CD4-positive, alpha-beta memory T cell (primary cell): ENCODE measurements at regions not wholly inside any gene's neighbourhood (a gene's known extent, or its start where the extent isn't known, plus 50 kb on each side); places are given as distances from the start of the nearest gene placed in this dataset.
A peak's percentile ranks its signal among the peaks of the same experiment; 100 is the strongest.

Experiments used
- CTCF ChIA-PET: fragments of 350-600 bp; sonication (Branson Sonifier 250); formaldehyde crosslinking; loops from one replicate; lab custom pipeline; 2021; ENCODE audit warnings: inconsistent platforms; ENCODE audit not compliant: partially characterized antibody; lab: Charles Lee
- POLR2A ChIA-PET: fragments of 350-600 bp; sonication (Branson Sonifier 250); formaldehyde crosslinking; loops from one replicate; lab custom pipeline; 2021; ENCODE audit not compliant: partially characterized antibody; lab: Charles Lee
- DNase-seq, 5 donors: peaks; one replicate each; pipeline versions ENCODE4 v3.0.0 to v3.0.0-alpha.2; 2020 to 2022; ENCODE audit warnings: mixed read lengths in 1 of 5
- H3K27ac ChIP-seq: one replicate; pipeline ENCODE4 v1.7.0; 2013; ENCODE audit warnings: low read depth, low read length
- H3K27me3 ChIP-seq: 2 replicates; pipeline ENCODE4 v1.7.0; 2013; ENCODE audit warnings: mild to moderate bottlenecking, low read length, moderate library complexity; ENCODE audit not compliant: insufficient read depth
- H3K36me3 ChIP-seq: 2 replicates; pipeline ENCODE4 v1.7.0; 2013; ENCODE audit warnings: mild to moderate bottlenecking, low read length, moderate library complexity; ENCODE audit not compliant: insufficient read depth
- H3K4me1 ChIP-seq: 2 replicates; pipeline ENCODE4 v1.7.0; 2013; ENCODE audit warnings: mild to moderate bottlenecking, low read length, moderate library complexity; ENCODE audit not compliant: insufficient read depth
- H3K4me3 ChIP-seq, 2 donors: one replicate each; pipeline ENCODE4 v1.7.0; 2013; ENCODE audit warnings: low read length in 2 of 2, mild to moderate bottlenecking in 1 of 2
- H3K9me3 ChIP-seq, 2 donors: one replicate each; pipeline ENCODE4 v1.7.0; 2013; ENCODE audit warnings: low read length in 2 of 2, control low read depth in 1 of 2; ENCODE audit not compliant: control insufficient read depth in 1 of 2
- H3K27ac Mint-ChIP-seq, 7 donors: one replicate each; pipeline ENCODE4 v1.8.0; 2020 to 2021; ENCODE audit warnings: mixed read lengths in 7 of 7, mild to moderate bottlenecking in 6 of 7, inconsistent platforms in 3 of 7, moderate library complexity in 3 of 7
- H3K27me3 Mint-ChIP-seq, 2 donors: one replicate each; pipeline ENCODE4 v1.8.0; 2020 to 2021; ENCODE audit warnings: mixed read lengths in 2 of 2
- H3K36me3 Mint-ChIP-seq, 2 donors: one replicate each; pipeline ENCODE4 v1.8.0; 2020 to 2021; ENCODE audit warnings: mixed read lengths in 2 of 2, inconsistent platforms in 1 of 2, mild to moderate bottlenecking in 1 of 2
- H3K4me1 Mint-ChIP-seq, 4 donors: one replicate each; pipeline ENCODE4 v1.8.0; 2020 to 2021; ENCODE audit warnings: mixed read lengths in 4 of 4, mild to moderate bottlenecking in 1 of 4
- H3K4me3 Mint-ChIP-seq, 8 donors: one replicate each; pipeline ENCODE4 v1.8.0; 2020 to 2021; ENCODE audit warnings: mixed read lengths in 8 of 8, mild to moderate bottlenecking in 7 of 8, moderate library complexity in 6 of 8, inconsistent platforms in 3 of 8
- H3K9me3 Mint-ChIP-seq, 8 donors: one replicate each; pipeline ENCODE4 v1.8.0; 2020 to 2021; ENCODE audit warnings: mixed read lengths in 8 of 8, mild to moderate bottlenecking in 5 of 8, inconsistent platforms in 3 of 8, moderate library complexity in 1 of 8
- intact Hi-C: fragments of 100-400 bp; cut with micrococcal nuclease; formaldehyde crosslinking; loops from one replicate; pipeline ENCODE4 v1.15.1; 2023

DNA sequence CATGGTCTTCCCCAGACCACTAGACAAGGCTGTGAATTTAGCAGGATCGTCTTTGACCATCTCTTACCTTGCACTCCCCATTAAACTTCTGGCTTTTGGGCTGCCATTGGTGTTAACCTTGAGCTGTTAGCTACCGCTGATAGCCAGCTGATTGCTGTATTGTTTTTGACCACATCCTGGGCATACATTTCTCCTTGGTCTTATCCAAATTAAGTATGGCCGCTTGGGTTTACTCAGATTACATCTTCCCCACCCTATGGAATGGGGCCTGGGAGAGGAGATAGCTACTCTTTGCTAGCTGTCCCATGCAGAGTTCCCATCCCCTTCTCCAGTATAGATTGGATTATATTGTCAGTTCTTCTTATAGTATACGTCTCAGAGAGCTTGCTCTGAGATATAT, 270.4 kb upstream of the ELAC2 start:
- ChIA-PET CTCF (interaction anchor here (1.0 kb wide), 1 partner anchor 12 kb away, joined by 3 read pairs; no protein-coding TSS in a partner anchor), POLR2A (no interaction called here)
- Histone ChIP-seq H3K4me1 (no peaks in the 10 kb centered on the region), H3K9me3 (no peaks in the 10 kb centered on the region), H3K4me3 (no peak overlapping the region), H3K36me3 (no peaks in the 10 kb centered on the region), H3K27me3 (no peaks in the 10 kb centered on the region), H3K27ac (no peak overlapping the region)
- H3K27me3 Mint-ChIP-seq, result peaks cover 0 to 2% of the 10 kb centered on the region in 2 donors
- peaks cover 0 to 2% (median 0%) of the 10 kb centered on the region in 8 donors for H3K9me3 Mint-ChIP-seq
- no peak overlapping the region for H3K4me3 Mint-ChIP-seq
- intact Hi-C loops, result no loop called here
- no peak for DNase-seq
- H3K27ac Mint-ChIP-seq, result no peak overlapping the region
- H3K4me1 Mint-ChIP-seq, result no peaks in the 10 kb centered on the region
- no peaks in the 10 kb centered on the region for H3K36me3 Mint-ChIP-seq

DNA sequence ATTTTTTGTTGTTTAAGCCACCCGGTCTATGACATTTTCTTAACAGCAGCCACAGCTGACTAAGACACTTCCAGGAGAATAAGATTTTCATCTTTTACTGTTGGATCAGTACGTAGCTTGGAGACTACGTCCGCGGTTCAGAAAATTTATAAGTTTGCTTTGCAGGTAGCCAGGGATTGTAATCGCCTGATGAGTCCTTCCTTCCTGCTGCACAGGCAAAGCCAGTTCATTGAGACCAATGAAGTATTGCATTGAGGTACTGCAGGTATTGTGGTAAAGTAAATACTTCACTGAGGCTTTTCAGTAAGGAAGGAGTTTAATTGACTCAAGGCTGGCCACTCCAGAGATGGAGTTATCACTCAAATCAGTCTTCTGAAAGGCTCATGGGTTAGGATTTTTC, 269.4 kb upstream of the ELAC2 start:
- Mint-ChIP-seq H3K4me3 (no peak overlapping the region), H3K27ac (no peak overlapping the region), H3K4me1 (no peaks in the 10 kb centered on the region), H3K36me3 (no peaks in the 10 kb centered on the region), H3K9me3 (peaks cover 0 to 2% (median 0%) of the 10 kb centered on the region in 8 donors), H3K27me3 (no peaks in the 10 kb centered on the region)
- Histone ChIP-seq H3K4me3 (no peak overlapping the region), H3K36me3 (no peaks in the 10 kb centered on the region), H3K9me3 (no peaks in the 10 kb centered on the region), H3K4me1 (no peaks in the 10 kb centered on the region), H3K27ac (no peak overlapping the region), H3K27me3 (no peaks in the 10 kb centered on the region)
- intact Hi-C loops, result no loop called here
- ChIA-PET CTCF (no interaction called here), POLR2A (no interaction called here)
- no peak for DNase-seq

DNA sequence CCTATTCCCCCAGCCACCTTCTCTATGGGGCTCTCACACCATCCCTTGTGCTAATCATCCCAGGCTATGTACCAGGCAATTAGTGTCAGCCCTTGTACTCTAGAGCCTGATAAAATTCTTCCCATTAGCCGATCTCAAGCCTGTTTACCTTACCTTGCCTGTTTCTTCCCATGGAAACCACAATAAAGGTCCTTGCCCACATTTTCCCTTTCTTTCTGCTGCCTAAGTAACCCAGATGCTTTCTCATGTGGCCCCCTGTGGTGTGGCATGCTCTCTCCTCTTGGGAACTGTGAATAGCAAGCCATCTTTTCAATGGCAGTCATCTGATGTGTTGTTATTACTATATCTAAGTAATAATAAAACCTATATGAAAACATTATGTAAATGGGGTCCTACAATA, 265.8 kb upstream of the ELAC2 start:
- no peaks in the 10 kb centered on the region for H3K27me3 ChIP-seq
- intact Hi-C loops, result no loop called here
- peak overlapping the region in 1 of 8 donors; percentile 9 for H3K4me3 Mint-ChIP-seq
- POLR2A ChIA-PET, result no interaction called here
- peaks cover 0 to 2% (median 0%) of the 10 kb centered on the region in 8 donors for H3K9me3 Mint-ChIP-seq
- no peaks in the 10 kb centered on the region for H3K27me3 Mint-ChIP-seq
- no peaks in the 10 kb centered on the region for H3K36me3 Mint-ChIP-seq
- H3K27ac ChIP-seq, result no peak overlapping the region
- no peaks in the 10 kb centered on the region for H3K9me3 ChIP-seq
- H3K4me1 ChIP-seq, result no peaks in the 10 kb centered on the region
- DNase-seq, result no peak
- H3K4me3 ChIP-seq, result no peak overlapping the region
- CTCF ChIA-PET, result no interaction called here
- H3K4me1 Mint-ChIP-seq, result no peaks in the 10 kb centered on the region
- H3K27ac Mint-ChIP-seq, result no peak overlapping the region
- no peaks in the 10 kb centered on the region for H3K36me3 ChIP-seq

DNA sequence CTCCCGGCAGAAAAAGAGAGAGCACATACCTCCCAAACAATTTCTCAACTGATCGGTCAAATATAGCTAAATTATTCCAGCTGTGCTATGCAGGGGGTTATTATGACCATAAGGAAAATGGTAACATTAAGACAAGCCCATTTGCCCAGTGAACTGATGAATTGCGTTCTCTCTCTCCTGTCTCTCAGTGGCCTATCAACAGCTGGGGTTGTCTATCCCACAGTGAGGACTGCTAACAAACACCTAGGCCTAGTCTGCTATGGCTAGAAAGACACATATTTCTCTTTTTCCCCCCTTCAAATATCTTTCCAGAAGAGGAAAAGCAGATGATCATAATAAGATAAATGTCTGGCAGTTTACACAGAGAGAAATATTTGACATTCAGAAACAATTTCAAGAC, 263.8 kb upstream of the ELAC2 start:
- H3K4me3 ChIP-seq, result no peak overlapping the region
- Mint-ChIP-seq H3K36me3 (no peaks in the 10 kb centered on the region), H3K27me3 (no peaks in the 10 kb centered on the region), H3K4me1 (no peaks in the 10 kb centered on the region), H3K9me3 (peaks cover 0 to 2% (median 0%) of the 10 kb centered on the region in 8 donors), H3K27ac (no peak overlapping the region), H3K4me3 (no peak overlapping the region)
- no peaks in the 10 kb centered on the region for H3K9me3 ChIP-seq
- no peaks in the 10 kb centered on the region for H3K27me3 ChIP-seq
- POLR2A ChIA-PET, result no interaction called here
- no peak for DNase-seq
- no peaks in the 10 kb centered on the region for H3K36me3 ChIP-seq
- CTCF ChIA-PET, result no interaction called here
- intact Hi-C loops, result no loop called here
- no peaks in the 10 kb centered on the region for H3K4me1 ChIP-seq
- H3K27ac ChIP-seq, result no peak overlapping the region

DNA sequence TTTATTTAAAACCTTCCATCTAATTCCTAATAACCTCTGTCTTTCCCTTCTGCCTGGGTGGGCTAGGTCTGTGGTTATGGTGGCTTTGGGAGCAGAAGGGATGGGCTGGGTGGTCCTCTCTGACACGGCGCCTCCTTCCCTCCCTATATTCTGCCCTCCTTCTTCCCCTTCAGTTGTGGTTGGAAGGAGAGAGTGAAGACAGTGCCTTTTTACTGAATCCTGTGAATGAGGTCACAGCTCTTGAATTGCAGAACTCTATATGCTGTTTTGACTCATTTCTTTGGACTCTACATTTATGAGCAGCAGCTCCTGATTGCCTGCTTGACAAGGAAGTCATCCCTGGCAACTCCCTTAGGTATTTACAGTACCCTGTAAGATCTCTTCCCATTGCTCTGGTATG, 256.0 kb upstream of the ELAC2 start:
- Histone ChIP-seq H3K4me3 (no peak overlapping the region), H3K27me3 (no peaks in the 10 kb centered on the region), H3K9me3 (no peaks in the 10 kb centered on the region), H3K4me1 (no peaks in the 10 kb centered on the region), H3K27ac (no peak overlapping the region), H3K36me3 (no peaks in the 10 kb centered on the region)
- no peaks in the 10 kb centered on the region for H3K36me3 Mint-ChIP-seq
- POLR2A ChIA-PET, result no interaction called here
- no peak for DNase-seq
- CTCF ChIA-PET, result no interaction called here
- no peaks in the 10 kb centered on the region for H3K4me1 Mint-ChIP-seq
- H3K4me3 Mint-ChIP-seq, result no peak overlapping the region
- peaks cover 0 to 3% (median 2%) of the 10 kb centered on the region in 8 donors for H3K9me3 Mint-ChIP-seq
- no peak overlapping the region for H3K27ac Mint-ChIP-seq
- intact Hi-C loops, result no loop called here
- peaks cover 4 to 6% of the 10 kb centered on the region in 2 donors for H3K27me3 Mint-ChIP-seq

DNA sequence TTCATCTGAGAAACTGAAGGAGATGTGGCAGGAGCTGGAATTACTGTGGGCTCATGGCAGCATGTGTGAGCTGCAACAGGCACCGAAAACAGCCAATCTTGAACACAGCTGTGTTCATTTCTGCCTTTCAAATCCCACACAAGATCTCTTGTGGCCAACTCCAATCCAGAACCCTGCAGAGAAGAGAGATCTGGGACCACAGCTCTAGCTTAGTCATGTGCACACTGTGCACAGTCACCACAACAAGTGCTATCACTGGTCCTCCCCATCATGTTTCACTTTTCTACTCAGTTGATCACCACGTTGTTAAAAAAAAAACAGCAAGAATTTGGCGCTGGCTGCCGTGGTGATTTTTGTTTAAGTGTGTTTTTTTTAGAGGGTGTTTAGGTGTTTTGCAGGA, 254.5 kb upstream of the ELAC2 start:
- Histone ChIP-seq H3K27ac (no peak overlapping the region), H3K27me3 (no peaks in the 10 kb centered on the region), H3K9me3 (no peaks in the 10 kb centered on the region), H3K4me3 (no peak overlapping the region), H3K36me3 (no peaks in the 10 kb centered on the region), H3K4me1 (no peaks in the 10 kb centered on the region)
- peaks cover 0 to 3% (median 2%) of the 10 kb centered on the region in 8 donors for H3K9me3 Mint-ChIP-seq
- H3K36me3 Mint-ChIP-seq, result no peaks in the 10 kb centered on the region
- no peak overlapping the region for H3K27ac Mint-ChIP-seq
- H3K27me3 Mint-ChIP-seq, result peaks cover 6% of the 10 kb centered on the region in 2 donors
- POLR2A ChIA-PET, result no interaction called here
- no peaks in the 10 kb centered on the region for H3K4me1 Mint-ChIP-seq
- H3K4me3 Mint-ChIP-seq, result no peak overlapping the region
- intact Hi-C loops, result no loop called here
- DNase-seq, result no peak
- CTCF ChIA-PET, result no interaction called here

DNA sequence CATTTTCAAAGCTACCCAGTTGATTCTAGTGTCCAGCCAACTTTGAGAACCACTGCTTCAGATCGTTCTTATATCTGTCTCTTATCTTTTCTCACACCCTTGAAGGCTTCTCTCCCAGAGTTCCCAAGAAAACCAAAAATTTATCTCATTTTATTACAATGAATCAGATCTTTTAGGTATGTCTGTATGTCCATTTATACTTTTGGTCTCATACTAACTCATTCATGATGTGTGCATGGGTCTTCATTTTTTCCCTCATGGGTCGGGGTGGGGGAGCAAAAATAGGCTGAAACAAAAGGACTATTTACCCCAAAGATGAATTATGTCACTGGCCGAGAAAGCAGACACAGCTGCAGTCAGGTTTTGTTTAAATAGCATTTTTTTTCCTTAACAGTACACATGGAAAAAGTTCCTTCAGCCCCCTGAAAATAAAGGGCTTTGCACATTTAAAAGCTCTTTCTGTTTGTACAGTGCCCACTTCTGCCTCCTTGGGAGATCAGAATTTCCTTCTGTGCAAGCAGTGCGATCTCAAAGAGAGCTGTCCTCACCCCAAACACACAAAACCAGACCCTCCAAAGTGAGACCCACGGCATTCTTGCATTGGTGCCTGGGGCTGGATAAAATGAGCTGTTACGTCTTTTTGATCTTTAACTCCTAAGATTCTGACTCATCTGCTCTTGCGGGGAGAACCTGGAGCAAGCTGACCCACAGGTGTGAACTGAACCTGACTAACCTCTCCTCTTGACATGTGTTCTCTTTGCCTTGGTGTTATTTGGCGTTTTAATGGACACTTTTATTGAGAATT, 251.2 kb upstream of the ELAC2 start:
- no peak for DNase-seq
- Histone ChIP-seq H3K27me3 (no peaks in the 10 kb centered on the region), H3K9me3 (no peaks in the 10 kb centered on the region), H3K27ac (no peak overlapping the region), H3K4me3 (no peak overlapping the region), H3K36me3 (no peaks in the 10 kb centered on the region), H3K4me1 (no peaks in the 10 kb centered on the region)
- intact Hi-C loops, result no loop called here
- Mint-ChIP-seq H3K4me1 (no peaks in the 10 kb centered on the region), H3K27ac (no peak overlapping the region), H3K9me3 (peaks cover 0 to 3% (median 1%) of the 10 kb centered on the region in 8 donors), H3K36me3 (no peaks in the 10 kb centered on the region), H3K4me3 (no peak overlapping the region), H3K27me3 (peaks cover 3 to 7% of the 10 kb centered on the region in 2 donors)
- CTCF ChIA-PET, result no interaction called here
- POLR2A ChIA-PET, result no interaction called here
